ENCODE measurements at regions not wholly inside any gene's neighbourhood (a gene's known extent, or its start where the extent isn't known, plus 50 kb on each side); places are given as distances from the start of the nearest gene placed in this dataset.

DNA sequence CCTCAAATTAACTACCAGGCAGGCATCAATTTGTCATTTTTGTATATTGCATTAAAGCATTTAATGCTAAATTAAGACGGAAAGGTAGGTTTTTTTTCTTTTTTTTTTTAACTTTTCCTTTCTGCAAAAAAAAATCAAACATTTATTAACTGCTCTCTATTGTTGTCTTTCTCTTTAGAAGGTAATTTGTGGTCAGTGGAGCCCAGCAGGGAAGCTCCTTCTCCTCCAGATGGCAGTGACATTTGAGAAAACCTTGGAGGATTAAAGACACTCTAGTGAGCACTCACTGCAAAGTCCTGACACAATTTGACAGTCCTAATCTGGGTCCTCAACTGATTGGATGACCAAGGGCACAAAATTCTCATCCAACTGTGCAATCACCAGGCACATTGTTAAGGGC, 102.4 kb downstream of the SLIT2 start:
- no peak for DNase-seq

DNA sequence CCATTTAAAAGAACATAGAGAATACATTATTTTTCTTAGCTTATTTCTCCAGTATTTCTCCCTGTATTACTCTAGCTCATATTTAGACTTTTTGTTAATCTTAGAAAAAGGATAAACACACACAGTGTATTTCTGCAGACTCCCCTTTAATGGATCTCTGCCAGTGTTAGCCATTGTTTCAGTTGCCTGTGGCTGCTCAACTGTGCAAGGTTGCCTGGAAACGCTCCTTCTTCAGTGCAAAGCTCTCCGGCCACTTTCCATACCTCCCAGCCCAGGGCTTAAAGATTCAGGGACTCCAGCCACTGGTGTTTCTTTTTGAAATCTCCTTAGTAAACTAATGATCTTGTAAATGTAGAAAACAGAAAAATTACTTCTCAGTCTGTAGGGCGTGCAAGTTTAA, 104.9 kb downstream of the SLIT2 start:
- no peak for DNase-seq

DNA sequence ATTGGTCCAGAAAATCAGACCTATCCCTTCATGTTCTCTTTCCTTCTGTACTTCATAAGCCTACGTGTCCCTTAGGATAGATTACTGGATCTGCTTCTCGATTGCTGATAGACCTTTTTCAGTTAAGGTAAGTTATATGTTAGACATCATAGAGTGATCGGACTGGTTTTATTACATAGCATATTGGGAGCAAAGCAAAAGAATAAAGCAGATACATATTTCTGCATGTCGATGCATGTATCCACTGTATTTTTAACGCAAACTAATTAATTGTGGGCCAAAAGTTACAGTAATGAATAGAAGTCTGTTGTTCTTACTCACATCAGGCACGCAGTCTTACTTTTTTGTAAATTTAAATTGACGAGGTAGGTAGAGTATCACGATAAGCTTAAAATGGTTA, 106.4 kb downstream of the SLIT2 start:
- no peak for DNase-seq

DNA sequence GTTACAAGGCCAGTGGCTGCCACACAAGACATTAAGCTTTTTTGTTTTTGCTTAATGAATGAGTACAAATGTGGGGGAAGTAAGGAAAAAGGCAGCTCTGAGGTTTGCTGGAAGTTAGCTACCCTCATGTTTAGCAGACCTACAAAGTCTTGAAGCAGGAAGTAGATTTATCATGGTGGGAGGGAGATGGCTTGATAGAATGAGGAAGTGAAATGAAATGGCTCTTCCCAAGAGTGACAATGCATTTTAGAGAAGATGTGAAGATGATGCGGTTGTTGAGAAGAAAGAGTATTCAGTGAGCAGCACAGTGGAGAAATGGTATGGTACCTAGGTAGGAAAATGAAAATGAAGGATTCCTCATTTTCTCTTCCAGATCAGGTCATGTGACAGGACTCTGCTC, 108.0 kb downstream of the SLIT2 start:
- no peak for DNase-seq

DNA sequence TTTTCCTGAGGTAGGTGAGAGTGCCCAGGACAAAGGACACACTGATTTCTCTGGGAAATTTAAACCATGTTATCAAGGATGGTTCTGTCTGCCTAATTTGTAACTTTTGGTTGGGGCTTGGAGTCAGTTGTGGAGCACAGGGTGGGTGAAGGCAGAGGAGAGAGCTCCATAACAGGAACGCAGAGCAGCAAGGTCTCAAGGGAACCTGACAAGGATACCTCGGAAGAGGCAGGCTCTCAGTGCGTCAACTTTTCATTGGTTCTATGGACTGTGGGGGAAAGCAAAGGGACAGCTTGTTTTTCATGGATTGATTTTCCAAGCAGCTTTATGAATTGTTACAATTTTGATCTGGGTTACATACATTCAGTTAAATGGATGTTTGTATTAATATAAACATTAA, 110.4 kb downstream of the SLIT2 start:
- DNase-seq, result no peak

DNA sequence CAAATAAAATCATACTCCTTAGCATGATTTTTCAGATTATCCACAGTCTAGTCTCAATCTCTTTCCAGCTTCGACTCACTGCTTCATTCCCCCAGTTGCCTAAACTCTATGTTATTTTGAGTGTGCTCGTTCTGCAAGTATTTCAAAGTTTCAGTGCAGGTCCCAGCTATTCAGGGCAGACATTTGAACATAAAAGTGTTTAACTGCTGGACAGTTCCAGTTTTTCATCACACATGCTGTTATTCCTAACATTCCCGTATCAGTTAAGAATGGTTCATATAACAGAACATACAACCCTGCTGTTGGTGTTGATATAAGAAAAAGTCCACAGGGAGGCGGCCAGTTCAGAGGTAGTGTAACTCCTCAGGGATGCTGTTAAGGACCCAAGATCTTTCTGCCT, 113.3 kb downstream of the SLIT2 start:
- DNase-seq, result no peak

DNA sequence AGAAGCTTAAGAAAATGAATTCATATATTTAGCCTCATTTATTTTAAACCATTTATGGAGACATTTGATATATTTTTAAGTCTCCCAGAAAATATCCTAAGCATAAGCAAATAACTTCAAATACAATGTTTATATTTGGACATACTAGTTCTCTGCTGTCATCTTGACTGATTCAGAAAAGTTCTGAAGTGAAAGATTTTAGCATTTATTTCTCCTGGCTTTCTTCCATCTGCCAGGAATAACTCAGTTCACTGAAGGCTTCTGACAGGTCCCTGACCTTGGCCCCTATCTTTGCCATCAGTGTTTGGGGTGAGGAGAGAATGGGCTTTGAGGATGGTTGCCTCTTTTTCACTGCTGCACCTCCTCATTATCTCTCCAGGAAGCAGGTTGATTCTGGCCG, 115.7 kb downstream of the SLIT2 start:
- DNase-seq, result no peak

DNA sequence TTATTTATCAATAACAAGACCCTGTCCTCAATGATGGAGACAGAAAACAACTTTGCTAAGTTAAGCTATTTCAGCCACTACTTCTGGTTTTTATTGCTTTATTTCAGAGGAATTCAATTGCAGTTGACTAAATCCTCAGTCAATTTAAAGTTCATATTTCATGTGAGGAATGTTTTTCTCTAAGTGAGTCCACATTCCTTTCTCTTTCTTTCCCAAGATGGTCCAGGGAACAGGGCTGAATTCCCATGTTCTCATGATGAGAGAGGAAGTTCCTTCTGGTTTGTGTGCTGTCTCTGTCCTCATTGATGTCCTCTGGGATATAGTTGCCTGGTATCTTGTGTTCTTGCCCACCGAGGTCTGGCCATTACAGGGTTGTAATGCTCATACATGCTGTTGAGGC, 117.2 kb downstream of the SLIT2 start:
- DNase-seq, result no peak

DNA sequence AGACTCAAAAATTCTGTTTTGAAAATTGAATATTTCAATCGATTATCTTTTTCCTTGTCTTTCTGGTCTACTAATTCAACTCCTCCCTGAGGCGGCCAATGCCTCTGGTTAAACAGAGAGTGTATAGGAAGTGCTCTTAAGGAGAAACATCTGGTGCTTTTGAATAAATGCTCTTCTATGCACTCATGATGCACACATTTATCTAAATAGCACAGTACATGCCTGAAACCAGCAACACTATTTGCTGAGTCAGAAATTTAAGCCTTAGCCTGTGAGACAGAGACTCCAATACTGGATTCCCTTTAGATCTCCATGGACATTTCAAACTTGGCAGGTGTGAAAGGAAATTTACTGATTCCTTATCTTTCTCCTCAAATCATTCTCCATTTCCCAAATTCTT, 118.6 kb downstream of the SLIT2 start:
- DNase-seq, result no peak

DNA sequence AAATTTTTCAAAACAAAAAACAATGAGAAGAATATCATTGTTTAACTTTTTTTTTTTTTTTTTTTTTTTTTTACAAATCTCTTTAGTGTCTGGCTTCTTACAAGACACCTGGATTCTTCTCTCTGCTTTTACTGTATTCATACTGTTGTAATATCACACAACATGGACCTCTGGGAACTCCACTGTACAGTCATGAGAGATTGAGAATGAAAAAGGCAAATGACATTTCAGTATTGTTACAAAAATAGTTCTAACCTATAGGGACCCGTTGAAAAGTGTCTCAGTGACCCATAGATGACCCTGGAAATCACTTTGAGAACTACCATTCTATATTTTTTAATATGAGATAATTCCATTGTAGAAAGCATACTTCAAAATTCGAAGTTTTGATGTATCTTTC, 124.4 kb downstream of the SLIT2 start:
- DNase-seq, result no peak

DNA sequence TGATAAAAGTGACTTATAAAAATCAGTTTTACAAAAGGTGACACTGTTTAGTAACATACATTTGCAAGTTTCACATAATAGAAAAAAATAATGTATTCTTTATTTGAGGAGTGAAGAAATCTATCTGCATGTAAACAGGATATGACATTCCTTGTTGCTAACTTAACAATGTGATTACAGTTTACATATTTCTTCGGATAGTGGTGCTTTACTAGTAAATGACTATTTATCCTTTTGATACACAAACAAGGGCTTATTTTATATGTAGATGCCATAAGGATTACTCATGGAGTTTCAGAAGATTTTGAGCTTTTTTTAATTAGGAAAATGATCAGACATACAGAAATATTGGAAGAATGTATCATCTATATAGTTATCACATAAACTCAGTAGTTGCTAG, 126.5 kb downstream of the SLIT2 start:
- DNase-seq, result no peak

DNA sequence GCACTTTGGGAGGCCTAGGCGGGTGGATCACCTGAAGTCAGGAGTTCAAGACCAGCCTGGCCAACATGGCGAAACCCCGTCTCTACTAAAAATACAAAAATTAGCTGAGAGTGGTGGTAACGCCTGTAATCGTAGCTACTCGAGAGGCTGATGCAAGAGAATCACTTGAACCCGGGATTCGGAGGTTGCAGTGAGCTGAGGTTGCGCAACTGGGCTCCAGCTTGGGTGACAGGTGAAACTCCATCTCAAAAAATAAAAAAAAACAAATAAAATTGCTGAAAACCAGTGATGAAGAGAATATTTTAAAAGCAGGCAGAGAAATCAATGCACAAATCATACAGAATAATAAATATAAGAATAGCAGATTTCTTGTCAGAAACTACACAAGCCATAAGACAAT, 129.3 kb downstream of the SLIT2 start:
- no peak for DNase-seq

DNA sequence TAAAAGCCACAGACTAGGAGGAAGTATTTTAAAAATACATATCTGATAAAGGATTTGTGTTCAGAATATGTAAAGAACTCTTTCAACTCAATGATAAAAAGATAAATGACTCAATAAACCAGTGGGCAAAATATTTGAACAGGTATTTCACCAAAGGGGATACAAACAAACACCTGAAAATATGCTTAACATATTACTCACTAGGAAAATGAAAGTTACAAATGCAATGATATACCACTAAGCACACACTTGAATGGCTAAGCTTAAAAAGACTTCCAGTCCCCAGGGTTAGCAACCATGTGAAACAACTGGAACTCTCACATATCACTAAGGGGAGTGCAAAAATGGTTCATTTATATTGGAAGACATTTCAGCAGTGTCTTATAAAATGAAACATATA, 131.6 kb downstream of the SLIT2 start:
- no peak for DNase-seq

DNA sequence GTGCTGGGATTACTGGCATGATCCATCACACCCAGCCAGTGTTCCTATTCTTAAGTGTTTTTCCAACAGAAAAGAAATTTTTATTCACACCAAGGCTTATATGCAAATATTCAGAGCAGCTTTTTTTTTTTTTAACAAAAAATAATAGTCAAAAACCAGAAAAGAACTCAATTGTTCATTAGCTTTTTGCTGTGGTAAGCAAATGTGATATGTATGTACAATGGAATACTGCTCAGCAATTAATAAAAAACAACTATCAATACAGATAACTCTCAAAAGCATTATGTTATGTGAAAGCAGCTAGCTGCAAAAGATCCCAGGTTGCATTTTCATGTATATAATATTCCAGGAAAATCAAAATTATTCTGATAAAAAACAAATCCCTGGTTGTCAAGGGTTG, 132.3 kb downstream of the SLIT2 start:
- DNase-seq, result no peak

DNA sequence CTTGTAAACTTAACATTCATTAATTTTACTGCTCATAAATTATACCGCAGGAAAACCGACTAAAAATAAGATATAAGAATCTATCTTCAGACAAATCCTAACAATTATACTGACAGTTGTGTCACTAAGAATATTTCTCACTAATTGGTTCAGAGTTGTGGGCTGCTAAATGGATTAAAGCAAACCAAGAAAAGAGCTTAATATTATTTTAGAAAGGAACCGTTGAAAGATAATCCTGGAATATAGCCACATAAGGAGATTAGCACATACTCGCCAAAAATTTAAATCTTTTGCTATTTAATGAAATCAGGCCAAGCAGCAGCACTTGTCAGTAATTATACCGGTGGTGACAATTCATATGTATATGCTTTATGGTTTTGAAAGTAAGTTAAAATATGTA, 132.8 kb downstream of the SLIT2 start:
- DNase-seq, result no peak

DNA sequence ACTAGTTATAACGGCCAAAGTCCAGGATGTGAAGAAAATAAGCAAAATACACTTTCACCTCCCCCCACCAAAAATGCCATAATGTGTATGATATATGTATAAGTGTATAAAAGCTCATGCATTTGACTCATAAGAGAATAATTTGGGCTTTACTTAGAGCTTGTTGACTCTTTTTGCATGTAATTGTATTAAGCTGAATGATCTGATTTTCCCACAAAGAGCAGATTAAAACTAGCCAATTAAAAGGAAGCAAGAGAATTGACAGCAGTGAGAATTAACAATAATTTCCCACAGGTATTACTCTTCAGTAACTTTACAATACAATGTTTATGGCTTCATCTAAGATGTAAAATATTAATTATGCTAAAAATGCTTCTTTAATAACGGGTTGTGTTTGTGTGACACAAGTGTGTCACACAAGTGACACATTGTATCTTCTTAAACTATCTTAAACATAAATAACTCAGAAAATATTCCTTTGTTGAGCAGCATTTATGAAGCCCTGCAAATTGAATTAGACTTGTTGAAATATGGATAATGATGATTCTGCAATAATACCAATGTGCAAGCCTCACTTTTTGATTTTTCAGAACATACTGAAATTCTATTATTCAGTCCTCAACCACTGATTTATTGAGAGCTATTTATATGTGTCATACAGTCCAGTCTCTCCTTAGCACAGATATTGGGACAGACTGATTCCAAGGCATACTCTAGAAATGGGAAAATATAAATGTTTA, 134.5 kb downstream of the SLIT2 start:
- no peak for DNase-seq

DNA sequence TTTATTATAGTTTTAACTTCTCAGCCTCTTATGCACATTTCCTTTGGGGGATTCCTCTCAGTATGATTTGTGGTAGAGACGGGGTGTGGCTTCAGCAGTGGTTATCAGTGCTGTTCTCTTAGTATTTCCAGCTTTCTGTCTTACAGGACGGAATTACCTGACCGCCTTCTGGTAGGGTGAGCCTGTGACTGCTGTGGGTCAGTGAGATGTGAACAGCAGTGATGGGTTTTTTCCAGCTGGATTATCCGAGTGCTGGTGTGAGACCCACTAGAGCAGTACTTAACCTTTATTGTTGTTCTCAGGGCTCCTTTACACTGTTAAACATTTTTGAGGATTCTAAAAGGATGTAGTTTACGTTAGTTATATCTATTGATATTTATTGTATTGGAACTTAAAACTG, 135.2 kb downstream of the SLIT2 start:
- no peak for DNase-seq

DNA sequence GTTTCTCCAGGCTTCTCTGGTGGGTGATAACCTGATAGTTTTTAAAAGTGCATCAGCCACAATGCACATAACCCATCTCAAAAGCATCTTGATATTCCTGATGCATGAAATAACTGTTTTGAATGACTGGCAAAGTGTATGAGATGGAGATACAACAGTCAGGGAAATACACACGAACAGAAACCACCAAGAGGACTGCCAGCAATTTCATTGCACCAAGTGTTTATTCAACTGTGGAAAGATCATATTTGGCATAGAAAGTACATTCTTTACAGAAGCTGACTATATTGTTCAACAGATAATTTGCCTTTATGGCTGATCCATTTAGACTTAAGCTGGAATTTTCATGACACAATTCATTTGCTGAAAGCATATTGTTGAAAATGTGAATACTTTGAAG, 139.5 kb downstream of the SLIT2 start:
- DNase-seq, result no peak

DNA sequence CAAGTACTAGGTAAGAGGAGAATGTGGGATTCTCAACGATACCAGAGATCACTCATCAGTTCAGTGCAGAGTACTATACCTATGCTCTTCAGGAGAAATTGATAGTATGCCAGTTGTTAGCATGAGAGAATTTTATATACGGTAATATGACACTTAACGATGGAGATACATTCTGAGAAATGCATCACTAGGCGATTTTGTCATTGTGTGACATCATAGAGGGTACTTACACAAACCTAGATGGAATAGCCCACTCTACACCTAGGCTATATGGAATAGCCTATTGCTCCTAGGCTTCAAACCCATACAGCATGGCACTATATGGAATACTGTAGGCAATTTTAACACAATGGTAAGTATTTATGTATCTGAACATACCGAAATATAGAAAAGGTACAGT, 140.2 kb downstream of the SLIT2 start:
- DNase-seq, result no peak

DNA sequence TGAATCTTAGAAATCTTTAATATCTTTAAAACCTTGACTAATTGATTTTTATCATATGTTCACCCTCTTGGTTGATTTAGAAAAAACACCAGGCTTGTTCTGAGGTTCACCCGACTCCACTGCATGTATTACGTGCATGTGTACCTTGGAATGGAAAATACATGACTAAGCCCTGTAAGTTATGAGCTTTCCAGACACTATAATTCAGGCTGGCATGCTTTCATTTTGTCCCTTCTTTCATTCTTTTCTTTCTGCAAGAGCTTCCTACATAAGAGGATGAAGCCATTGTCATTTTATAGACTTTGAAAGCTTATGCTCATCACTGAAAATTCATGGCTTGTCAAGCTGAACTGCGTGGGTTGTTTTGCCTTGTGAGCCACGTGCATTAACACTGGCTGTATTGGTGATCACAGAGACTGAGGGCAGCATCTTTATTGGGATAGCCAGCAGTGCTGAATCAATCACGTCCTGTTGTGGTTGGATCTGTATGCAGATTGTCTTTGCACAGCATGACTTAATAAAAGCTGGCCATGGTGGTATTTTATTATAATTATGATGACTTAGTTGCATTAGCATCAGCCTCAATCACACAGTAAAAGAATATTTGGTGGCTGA, 141.9 kb downstream of the SLIT2 start:
- DNase-seq, result no peak

DNA sequence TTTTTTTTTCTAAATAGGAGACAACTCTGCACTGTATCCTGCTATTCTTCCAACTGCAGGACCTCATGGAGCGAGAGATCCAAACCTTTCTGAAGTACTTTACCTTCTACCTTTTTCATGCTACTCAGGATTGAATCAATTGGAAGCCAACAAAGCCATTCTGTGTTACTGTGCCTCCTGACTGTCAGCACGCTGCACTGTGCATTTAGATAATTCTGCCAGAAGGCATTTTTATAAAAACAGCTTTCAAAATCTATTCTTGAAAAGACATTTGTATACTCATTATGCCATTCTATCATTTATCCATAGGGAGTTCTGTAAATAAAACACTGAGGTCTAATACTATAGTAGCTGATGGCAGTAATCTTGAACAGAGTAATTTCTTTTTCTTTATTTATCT, 142.8 kb downstream of the SLIT2 start:
- DNase-seq, result no peak

DNA sequence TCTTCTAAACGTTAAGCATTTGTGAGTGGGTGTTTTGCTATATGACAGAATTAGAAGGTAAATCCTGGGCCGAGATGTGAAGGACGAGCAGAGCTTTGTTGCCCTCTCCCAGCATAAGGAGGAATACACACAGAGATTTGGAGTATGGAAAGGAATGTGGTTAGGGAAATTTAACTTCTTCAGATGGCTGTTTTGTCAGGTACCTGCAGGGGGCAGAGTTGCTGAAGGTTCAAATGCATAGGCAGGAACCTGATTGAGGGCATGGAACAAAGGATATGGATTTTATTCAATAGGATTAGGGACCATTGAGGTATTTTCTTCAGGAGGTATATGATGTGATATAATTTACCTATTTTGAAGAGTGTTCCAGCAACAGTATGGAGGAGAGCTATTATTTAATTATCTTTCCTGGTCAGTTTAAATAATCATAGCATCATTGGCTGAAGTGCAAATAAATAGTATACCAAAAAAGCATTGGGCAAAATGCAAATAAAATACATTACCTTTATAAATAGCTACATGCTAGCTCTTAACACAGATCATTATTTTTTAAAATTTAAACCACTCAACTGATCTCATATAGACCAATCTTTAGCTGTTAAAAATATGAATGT, 143.6 kb downstream of the SLIT2 start:
- no peak for DNase-seq

DNA sequence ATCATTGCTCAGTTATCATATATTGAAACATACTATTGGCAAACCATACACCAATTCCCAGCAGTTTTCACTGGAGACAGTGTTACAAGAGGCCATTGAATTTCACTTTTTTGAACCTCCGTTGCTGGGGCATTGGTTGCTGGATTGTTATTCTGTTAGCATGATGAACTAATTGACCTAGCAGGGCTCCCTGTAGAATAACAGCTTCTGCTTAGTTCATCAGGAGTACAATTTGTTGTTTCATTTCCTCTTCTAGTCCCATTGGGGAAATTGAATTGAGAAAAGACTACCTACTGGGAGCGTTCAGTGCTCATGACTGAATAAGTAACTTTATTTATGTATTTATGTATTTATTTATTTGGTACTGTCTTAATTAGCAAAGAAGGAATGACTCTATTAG, 151.6 kb downstream of the SLIT2 start:
- no peak for DNase-seq

DNA sequence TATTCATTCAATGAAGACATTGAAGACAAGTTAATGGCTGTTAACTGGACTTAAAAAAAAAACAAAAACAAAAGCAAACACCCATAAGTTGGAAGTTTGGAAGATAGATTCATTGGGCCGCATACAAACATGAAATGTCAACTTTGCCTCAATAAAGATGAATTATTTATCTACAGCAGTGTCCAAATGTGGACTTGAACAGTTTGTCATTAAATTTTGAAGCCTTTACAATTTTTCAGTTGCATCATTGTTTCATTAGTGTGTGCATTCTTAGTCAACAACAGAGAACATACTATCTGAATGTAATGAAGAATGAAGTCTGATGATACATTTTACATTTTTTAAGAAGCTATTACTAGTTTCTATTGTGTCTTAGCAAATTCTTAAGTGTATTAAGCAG, 152.1 kb downstream of the SLIT2 start:
- DNase-seq, result no peak

DNA sequence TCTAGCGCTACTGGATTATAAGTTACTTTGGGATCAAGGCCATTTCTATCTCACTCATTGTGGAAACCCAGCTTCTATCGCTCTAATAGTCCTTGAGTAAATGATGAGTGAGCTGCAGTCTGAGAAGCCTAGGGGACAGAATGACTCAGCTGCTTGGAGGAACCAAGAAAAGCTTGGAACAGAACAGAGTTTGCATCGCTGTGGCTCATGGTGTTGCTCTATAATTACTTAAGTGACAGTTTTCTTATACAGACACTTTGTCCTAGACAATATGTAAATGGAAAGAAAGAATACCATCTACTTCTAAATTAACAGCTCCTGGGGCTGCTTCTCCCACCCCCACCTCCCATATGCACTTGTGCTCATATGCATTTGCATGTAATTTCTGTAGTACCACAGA, 156.9 kb downstream of the SLIT2 start:
- no peak for DNase-seq
